ENCODE measurements at regions not wholly inside any gene's neighbourhood (a gene's known extent, or its start where the extent isn't known, plus 50 kb on each side); places are given as distances from the start of the nearest gene placed in this dataset.
A peak's percentile ranks its signal among the peaks of the same experiment; 100 is the strongest.

DNA sequence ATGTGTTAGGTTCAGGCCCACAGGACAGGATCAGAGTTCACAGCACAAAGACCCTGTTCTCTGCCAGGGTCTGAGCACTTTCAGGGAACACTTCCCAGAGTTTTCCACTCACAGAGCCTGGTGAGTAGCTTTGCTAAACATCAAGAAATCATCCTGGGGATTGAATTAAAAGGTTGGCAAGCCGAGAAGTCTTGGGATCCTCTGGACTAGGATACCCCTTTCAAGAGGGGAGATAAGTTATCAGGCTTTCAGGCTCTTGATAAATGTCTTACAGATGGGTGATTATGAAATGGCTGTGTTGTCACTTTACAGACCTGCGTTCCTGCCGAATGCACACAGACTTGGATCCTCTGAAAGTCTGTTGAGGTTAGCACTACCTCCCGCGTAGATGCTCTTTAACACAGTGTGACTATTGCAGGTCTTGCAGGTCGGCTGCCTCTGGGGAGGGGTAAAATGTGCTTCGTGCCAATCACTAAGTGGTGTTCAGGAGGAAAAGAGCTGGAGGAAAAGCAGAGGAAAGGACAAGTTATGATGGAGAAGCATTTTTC is 473.5 kb upstream of the AKR1E2 start:
- FAIRE-seq = peak; percentile 65
- DNase-seq (ENCODE audit: low spot score) = no peak

DNA sequence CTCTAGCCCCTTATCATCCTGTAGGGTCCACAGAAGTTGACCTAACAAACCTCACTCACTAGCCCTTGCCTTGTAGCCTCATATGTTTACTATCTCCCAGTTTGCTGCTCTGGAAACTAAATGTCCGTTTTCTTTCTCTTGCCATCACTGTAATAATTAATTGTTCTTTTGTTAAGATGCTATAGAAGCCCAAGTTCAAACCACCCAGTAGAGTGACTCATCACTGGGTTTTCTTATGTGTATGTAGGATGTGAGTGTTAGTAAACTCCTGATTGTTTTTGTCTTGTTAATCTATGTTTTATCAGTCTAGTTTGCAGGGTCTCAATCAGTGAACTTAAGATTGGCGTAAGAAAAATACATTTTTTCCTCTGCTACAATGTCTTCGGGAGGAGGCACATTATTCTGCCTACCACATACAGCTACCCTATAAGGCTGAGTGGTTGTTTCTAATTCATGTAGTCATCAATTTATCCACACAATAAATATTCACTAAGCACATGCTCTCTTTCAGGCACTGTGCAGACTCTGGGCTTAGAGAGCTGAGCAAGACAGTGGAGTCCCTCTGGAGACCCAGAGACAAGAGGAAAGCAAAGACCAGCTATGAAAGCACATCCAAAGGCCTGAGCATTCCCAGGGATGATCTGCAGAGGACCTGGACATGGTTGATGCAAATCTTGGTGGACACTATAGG is 474.1 kb upstream of the AKR1E2 start:
- DNase-seq (ENCODE audit: low spot score) (no peak), FAIRE-seq (no peak)

DNA sequence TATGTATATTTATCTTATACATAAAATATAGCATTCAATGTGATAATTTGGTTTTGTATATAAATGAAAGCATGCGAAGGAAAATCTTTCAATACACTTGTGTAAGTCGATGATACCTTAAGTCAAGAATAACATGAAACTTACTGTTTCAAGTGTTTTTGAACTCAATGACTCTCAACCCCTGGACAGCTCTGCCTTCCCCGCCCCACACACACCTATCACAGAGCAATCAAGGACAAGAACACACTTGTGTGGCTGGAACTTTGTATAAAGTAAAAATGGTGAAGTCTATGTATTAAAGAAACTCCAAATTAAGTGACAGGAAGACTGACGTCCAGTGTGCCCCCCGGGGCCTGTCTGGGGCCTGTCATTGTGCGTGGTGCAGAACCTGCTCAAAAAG is 478.6 kb upstream of the AKR1E2 start:
- no peak for FAIRE-seq
- no peak for DNase-seq (ENCODE audit: low spot score)

DNA sequence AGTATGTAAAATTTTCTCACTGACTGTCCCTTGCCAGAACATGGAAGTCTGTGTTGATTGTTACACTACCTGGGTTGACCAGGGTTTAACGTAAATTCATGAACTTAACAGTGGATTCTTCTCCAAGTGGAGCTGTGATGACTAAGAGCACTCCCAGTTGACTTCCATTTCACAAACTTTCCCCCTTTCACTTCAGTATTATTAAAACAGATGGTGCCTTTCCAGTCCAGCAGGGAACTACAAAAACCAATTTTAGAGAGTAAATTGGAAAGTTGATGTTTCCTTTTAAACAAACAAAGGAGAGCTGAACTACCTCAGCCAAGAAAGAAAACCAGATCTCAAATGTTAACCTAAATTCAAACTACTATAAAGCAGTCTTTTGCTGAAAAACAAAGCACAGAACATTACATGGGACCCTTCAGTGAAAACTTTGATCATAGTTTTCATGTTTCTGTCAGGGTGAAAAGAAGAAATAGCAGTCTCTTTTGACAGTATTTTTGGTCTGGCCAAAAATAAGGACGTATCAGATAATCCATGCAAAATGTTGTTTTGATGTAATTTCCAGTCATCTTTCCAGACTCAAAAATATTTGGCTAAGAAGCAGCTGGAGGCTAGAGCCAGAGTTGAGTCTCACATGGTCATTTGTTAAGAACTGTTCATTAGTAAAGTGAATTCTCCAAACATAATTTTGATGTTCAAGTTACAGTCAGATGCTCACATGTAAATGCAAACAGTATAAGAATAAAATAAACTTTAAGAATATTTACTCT is 479.9 kb upstream of the AKR1E2 start:
- no peak for FAIRE-seq

DNA sequence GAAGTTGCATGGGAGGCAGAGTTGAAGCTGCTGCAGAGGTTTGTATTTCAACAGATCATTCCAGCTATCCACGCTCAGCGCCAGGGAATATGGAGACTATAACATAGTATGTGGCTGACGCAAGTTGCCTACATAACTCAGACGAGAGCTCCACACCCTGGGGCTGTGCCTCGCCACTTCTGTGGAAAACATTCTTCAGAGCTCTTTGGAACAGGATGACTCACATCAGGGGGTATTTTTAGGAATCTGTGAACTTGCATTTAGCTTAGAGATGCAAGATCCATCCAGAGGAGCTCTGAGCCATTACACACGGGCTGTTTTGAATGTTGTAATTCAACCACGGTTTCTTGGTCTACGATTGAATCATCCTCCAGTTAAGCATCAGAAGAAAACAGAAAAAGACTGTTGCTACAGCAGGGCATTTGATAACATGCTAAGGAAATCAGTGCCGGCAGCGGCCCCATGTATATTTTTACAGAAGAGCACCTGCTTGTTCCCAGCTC is 481.5 kb upstream of the AKR1E2 start:
- DNase-seq (ENCODE audit: low spot score) = peak; percentile 78
- FAIRE-seq = no peak

More for the DNA sequence above, 479.9 kb upstream of the AKR1E2 start:
- no peak for DNase-seq (ENCODE audit: low spot score)

DNA sequence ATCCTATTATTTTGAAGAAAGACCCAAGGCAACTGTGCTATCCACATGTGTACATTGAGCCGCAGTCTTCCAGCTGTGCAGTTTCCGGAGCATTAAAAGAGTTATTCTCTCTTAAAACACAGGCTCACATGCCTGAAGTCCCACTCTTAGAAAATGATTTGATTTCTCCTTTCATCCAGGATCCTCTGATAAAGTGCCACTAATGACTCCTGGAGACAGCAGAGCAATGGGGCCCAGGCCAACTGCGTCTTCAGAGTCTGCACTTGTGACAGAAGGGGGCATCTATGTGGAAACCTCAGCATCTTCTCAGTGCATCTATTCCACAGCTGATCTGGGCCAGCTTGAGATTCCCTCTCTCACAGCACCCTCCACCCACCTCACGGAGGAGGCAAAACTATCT is 482.1 kb upstream of the AKR1E2 start:
- FAIRE-seq (no peak), DNase-seq (ENCODE audit: low spot score) (no peak)

DNA sequence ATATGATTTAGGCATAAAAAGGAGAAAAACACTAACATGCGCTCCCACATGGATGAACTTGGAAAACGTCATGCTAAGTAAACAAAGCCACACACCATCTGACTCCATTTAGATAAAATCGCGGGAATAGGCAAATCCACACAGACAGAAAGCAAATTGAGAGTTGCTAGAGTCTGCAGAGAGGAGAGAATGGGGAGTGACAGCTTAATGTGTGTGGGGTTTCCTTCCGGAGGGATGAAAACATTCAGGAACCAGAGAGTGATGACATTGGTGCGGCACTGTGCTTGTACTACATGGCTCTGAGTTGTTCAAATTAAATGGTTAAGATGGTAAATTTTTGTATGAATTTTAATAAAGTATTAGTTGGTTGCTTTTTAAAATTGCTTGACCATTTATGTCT is 482.9 kb upstream of the AKR1E2 start:
- FAIRE-seq (no peak), DNase-seq (ENCODE audit: low spot score) (no peak)

DNA sequence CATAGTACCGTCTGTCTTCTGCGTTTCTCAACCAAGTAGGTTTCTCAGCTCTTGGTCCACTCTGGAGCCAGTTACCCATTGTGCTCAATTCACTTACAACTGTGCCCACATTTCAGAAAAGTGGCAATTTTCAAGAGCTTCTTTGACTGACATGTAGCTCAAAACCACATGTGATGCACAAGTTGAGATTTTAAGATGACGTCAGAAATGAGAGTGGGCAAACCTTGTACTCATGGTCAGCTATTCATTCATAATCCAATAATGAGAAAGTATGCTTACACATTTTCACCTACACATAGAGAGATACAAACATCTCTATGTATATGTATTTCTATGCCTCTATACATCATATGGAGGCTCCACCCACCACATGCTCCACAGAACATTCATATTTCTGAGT is 487.2 kb upstream of the AKR1E2 start:
- DNase-seq (ENCODE audit: low spot score) = no peak
- no peak for FAIRE-seq

DNA sequence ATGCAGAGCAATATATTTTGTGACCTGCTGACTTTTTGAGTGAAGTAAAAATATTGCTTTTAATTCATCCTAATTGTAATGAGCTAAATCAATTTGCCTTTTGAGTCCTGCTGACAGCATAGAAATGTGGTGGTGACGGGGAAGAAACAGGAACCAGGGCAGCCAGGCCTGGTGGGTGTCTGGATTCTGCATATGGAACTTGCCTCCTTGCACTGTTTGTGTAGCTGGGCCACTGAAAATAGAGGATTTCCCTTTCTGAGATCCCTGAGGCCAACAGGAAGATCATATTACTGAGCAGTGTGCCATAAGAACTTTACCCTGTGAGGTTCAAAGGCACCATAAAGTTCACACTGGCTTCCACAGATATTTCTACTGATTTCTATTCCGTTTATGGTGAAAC is 488.4 kb upstream of the AKR1E2 start:
- no peak for FAIRE-seq

DNA sequence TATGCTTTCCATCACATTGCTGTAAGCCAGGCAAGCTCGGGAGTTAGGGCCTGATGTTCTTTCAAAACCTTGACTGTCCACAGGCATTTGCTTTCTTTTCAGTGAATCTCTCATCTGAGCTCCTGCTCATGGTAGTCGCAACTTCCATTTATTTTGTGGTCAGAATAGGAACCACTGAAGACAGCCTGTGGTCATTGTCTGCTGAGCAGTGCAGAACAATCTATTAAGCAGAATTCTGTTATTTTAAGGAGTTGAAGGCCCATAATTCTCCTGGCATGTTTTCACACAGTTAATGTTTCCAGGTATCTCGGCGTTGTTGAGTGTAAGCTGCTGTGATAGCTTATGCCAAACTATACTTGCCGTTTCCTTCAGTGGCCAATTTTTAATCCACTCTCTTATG is 491.1 kb upstream of the AKR1E2 start:
- FAIRE-seq (no peak), DNase-seq (ENCODE audit: low spot score) (no peak)

More for the DNA sequence above, 488.4 kb upstream of the AKR1E2 start:
- no peak for DNase-seq (ENCODE audit: low spot score)

DNA sequence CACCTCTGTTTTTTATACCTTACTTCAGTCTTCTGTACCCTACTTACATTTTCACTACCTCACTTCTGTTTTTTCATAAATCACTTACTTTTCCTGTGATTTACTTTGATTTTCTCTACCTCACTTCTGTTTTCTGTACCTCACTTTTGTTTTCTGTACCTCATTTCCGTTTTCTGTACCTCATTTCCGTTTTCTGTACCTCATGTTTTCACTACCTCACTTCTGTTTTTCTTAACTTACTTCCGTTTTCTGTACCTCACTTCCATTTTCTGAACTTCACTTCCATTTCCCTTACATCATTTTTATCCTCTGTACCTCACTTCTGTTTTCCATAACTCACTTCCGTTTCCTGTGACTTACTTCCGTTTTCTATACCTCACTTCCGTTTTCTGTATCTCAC is 492.0 kb upstream of the AKR1E2 start:
- FAIRE-seq = no peak
- no peak for DNase-seq (ENCODE audit: low spot score)

DNA sequence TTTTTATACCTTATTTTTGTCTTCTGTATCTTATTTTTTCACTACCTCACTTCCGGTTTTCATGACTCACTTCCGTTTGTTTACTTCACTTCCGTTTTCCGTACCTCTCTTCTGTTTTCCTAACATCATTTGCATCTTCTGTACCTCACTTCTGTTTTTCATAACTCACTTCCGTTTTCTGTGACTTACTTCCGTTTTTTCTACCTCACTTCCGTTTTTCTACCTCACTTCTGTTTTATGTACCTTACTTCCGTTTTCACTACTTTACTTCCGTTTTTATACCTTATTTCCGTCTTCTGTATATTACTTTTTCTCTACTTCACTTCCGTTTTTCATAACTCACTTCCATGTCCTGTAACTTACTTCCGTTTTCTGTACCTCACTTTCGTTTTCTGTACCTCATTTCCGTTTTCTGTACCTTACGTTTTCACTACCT is 492.5 kb upstream of the AKR1E2 start:
- DNase-seq (ENCODE audit: low spot score) = no peak
- FAIRE-seq = no peak

DNA sequence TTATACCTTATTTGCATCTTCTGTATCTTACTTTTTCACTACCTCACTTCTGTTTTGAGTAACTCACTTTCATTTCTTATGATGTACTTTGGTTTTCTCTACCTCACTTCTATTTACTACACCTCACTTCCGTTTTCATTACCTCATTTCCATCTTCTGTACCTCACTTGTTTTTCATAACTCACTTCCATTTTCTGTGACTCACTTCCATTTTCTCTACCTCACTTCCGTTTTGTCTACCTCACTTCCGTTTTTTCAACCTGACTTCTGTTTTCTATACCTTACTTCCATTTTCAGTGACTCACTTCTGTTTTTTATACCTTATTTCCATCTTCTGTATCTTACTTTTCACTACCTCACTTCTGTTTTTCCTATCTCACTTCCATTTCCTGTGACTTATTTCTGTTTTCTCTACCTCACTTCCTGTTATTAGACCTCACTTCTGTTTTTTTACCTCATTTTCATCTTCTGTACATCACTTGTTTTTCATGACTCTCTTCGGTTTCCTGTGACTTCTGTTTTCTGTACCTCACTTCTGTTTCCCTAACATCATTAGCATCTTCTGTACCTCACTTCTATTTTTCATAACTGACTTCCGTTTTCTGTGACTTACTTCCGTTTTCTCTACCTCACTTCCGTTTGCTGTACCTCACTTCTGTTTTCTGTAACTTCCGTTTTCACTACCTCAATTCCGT is 493.1 kb upstream of the AKR1E2 start:
- FAIRE-seq (no peak), DNase-seq (ENCODE audit: low spot score) (no peak)

DNA sequence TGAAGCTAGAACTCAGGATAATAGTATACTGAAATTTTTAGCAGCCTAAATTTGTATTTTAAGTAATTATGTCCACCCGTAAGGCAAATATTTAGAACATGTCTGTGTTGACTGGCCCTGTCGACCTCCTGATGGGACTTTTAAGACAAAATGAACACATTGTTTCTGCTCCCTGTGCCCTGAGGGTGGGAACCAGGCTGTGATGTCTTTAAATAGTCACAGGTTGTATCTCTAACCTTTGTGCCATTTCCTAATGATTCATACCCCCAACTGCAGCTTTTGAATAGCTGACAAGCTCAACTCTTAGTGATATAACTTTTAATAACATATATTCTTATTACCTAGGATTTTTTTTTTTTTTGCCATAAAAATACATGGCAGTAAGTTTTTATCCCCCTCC is 494.9 kb upstream of the AKR1E2 start:
- DNase-seq (ENCODE audit: low spot score) (no peak), FAIRE-seq (no peak)

DNA sequence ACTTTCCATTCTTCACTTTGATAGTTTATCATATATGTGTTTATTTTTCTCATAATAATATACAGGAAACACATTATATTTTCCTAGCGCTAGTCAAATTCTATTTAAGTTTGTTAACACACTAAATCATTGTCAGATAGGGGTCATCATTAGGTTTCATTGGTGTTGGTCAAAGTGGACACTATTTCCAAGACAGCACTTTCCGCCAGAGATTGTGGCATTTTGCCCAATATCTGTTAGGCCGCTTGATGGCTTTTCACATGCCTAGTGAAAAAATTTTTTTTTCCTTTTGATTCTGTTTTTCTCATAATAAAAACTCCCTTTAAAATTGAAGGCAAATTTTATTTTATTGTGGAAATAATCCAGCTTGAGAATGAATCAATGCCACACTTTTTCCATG is 495.4 kb upstream of the AKR1E2 start:
- no peak for FAIRE-seq
- DNase-seq (ENCODE audit: low spot score) = no peak

DNA sequence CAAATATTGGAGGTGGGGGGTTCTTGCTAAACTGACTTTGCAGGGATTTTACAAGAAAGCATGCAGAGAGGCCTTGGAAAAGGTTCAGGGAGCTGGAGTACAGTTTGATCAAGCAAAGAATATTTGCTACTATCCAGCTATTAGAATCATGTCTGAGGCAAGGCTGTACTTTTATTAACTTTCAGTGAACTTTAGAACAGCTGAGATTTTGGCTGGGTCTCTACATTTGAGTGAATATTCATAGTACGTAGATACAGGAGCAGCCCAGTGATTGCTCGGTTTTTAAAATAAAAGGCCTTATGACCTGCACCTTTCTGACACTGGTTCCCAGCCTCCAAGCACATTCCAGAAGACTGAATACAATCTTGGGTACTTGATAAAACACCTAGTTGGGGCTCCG is 496.8 kb upstream of the AKR1E2 start:
- no peak for FAIRE-seq
- DNase-seq (ENCODE audit: low spot score) = no peak

DNA sequence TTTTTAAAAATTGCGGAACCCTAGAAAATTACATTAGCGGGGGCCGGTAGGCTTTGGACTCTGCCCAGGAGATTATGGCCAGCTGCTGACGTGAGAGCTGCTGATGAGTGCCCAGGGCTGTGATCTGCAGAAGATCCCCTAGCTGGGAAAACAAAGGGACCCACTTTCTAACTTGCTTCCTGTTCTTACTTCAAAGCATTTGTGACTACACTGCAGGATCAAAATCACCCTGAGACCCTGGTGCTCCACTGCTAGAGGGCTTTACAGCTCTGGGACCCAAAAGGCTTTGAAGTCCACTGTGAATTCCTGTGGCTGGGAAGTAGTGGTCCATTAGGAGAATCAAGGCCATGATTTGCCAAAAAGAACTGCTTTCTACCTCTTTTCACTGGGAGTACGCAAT is 499.4 kb upstream of the AKR1E2 start:
- DNase-seq (ENCODE audit: low spot score) (no peak), FAIRE-seq (no peak)

DNA sequence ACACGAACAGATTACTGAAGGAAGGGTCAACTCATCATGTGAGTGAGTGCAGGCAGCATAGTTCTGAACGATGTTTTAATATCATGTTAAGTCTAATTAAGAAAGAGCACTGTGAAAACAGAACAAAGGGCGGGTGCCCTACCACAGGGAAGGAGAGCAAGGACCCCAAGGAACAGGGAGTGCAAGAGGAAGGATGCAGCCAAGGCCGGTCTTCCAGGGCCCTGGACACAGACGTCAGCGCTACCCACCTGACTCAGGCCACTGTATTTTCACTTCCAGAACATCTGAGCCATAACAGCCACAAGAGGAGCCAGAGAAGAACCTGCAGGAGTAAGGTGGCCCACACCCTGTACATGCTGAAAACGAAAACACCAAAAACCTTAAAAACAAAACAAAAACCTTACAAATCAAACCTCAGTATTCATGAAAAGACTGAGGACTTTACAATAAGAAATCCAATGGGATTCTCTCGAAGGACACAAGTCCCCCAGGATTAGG is 506.1 kb upstream of the AKR1E2 start:
- DNase-seq (ENCODE audit: low spot score) (no peak), FAIRE-seq (no peak)

DNA sequence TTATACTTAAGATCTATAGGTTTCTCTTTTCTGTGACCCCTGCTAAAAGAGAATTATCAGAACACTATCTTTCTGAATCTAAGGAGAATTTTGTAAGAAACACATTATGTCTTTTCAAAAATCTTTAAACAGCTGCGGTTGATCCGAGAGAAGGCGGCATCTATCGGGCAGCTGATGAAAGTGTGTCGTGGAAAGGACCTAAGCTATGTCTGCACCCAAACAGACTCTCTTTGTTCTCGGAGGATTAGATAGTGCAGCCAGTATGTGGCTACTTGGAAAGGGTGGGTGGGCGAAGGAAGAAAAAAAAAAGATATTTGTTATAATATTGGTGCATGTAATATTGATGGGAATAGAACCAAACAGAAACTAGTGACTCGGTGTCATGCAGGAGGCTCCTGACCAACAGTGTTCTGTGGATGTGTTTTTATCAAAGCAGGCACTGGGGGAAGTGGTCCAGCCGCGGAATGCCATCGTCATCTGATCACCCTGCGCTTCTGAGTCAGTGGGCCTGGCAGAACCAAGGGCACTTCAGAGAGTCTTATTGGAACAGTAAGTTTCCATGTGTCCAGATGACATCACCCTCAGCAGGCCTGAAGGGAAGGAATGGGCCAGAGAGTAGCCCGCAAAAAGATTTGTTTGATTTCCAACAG is 509.7 kb upstream of the AKR1E2 start:
- no peak for FAIRE-seq
- peak; percentile 88 for DNase-seq (ENCODE audit: low spot score)

DNA sequence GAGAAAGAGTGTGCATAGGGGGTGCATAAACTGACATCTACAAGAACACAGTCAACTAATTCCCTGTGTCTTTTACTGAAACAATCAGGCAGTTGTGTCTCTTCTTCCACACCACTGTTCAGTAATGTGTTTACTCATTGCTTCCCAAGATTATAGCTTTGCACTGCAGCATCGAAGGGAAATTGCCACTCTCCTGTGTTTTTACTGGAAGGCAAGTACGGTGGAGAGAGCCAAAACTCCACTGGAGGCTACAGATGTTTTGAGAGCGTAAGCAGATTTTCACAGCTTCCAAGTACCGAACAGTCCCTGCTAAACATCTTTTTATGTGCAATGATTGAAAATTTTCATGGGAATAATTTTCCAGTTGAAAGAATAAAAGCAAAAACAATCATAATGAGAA is 510.5 kb upstream of the AKR1E2 start:
- no peak for FAIRE-seq

DNA sequence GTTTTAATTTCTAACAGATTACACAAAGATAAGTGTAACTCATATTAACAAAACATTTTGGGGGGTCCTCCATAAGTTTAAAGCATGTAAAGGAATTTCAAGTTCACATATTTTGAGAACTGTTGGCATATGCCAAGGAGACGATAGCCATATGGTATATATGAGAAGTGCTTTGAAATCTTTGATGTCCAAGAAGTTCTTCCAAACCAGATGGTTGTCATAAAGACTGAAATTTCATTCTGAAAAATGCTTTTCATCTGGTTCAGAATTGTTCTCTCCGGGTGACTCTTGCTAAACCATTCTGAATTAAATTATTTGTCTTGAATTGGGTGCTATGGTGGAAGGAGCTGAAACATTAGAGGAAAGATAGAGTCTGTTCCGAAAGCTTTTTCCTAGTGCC is 513.0 kb upstream of the AKR1E2 start:
- no peak for FAIRE-seq
- DNase-seq (ENCODE audit: low spot score) = no peak

More for the DNA sequence above, 510.5 kb upstream of the AKR1E2 start:
- peak; percentile 7 for DNase-seq (ENCODE audit: low spot score)
